SHP77 treated with DMSO at 0.1 percent for 48 hours (cell line): ENCODE measurements at regions not wholly inside any gene's neighbourhood (a gene's known extent, or its start where the extent isn't known, plus 50 kb on each side); places are given as distances from the start of the nearest gene placed in this dataset.
"Not testable (repeated sequence)": the region's sequence is repeated elsewhere in the genome, so short reads cannot be mapped to it uniquely, and the experiment has no call there.

Experiments used
- DNase-seq: peaks from one replicate; lab custom pipeline; 2025; lab: John Stamatoyannopoulos, UW

DNA sequence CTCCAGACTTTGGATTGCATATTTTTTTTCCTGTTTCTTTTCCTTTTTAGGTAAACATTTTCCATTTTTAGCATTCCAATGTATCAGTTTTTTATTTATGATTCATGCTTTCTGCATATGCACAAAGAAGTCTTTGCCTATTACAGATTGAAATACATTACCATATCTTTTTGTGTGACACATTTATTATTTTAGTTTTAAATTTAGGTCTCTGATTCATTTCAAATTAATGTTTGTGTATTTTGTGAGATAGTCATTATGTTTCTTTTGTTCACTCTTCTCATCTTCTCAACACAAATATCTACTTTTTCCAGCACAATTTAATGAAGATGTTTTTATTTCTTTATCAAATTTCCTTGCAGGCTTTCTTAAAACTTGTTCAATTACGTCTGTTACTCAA lies 838.0 kb upstream of the CDH18 start:
- not testable (repeated sequence) for DNase-seq

DNA sequence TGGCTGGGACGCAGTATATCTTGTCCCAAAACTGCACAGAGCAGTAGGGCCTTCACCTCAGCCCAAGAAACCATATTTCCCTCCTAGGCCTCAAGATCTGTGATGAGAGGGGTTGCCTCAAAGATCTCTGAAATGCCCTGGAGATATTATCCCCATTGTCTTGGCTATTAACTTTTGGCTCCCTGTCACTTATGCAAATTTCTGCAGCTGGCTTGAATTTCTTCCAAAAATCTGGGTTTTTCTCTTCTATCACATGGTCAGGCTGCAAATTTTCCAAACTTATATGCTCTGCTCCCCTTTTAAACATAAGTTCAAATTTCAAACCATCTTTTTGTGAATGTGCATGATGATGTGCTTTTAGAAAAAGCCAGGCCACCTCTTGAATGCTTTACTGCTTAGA lies 809.2 kb upstream of the CDH18 start:
- DNase-seq, result not testable (repeated sequence)

GRCh38 chr5:20784755-20785154 lies 796.8 kb upstream of the CDH18 start:
- DNase-seq, result not testable (repeated sequence)

DNA sequence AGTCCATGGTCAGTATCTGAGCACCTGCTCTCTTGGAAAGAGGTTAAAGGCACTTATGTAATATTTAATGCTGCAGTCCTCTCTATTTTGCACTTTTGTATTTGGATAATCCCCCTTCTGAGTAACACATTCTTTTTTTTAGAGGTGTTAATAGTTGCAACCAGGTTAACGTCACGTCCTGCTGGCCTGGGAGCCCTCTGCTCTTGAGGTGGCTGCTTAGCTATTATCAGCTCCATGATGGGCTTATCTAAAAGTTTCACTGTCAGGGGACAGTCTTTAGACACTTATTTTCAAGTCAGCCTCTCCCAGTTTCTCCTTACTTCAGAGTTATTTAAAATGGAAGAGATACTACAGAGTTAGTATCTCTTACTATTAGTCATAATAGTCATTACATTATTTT lies 795.5 kb upstream of the CDH18 start:
- DNase-seq, result not testable (repeated sequence)

DNA sequence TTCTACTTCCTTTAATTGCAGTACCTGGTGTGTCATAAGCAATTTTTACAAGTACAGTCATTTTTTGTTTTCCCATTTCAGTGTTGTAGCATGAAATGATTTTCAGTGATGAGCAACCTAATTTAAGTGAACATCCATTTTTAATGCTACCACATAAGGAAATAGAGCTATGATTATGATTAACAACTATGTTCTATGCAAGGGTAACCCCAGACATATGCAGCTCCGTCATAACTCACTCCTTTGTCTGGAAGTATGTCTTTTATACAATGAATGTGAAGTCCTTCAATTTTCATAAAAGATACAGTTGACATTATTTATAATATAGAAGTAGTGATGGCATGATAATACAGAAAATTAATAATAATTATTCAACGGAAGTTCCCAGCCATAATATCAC lies 783.3 kb upstream of the CDH18 start:
- DNase-seq, result not testable (repeated sequence)

GRCh38 chr5:20765074-20765473 lies 777.1 kb upstream of the CDH18 start:
- not testable (repeated sequence) for DNase-seq

DNA sequence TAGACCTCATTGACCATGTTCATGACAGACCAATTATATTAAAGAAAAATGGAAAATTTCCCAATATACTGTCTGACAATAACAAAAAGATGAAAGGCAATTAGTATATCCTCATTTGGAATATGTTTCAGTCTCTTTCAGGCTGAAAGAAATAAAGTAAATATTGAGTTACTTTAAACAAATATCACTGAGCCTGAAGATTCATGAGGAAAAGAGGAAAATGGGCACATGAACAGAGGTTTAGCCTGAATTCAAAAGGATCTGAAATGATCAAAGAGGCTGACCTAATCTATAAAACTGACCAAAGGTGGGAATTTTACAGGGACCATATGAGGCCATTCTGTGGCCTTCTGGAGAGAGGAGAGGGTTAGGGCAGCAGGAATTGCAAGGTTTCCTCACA lies 771.5 kb upstream of the CDH18 start:
- DNase-seq, result not testable (repeated sequence)

- not testable (repeated sequence) for DNase-seq
These were observed 764.2 kb upstream of the CDH18 start for GRCh38 chr5:20752179-20752578.

DNA sequence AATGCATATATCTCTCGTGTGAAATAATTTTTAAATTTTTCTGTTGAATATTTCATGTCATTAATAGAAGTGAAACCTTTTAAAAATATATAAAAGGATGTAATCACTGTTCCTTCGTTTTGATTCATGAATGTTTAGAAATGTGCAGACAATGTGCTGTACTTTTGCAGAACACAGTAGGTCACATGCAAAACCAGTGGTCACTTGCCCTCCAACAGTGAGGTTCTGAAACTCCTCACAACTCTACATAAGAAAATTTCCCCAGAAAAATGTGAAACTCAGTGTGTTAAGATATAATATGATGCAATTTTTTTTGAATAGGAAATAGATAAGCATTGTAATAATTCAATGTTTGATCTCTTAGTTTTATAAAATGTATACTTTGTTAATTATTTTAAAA lies 747.7 kb upstream of the CDH18 start:
- DNase-seq, result not testable (repeated sequence)

GRCh38 chr5:20732223-20732622 lies 744.2 kb upstream of the CDH18 start:
- DNase-seq, result not testable (repeated sequence)

- not testable (repeated sequence) for DNase-seq
These were observed 733.3 kb upstream of the CDH18 start for GRCh38 chr5:20721286-20721685.

DNA sequence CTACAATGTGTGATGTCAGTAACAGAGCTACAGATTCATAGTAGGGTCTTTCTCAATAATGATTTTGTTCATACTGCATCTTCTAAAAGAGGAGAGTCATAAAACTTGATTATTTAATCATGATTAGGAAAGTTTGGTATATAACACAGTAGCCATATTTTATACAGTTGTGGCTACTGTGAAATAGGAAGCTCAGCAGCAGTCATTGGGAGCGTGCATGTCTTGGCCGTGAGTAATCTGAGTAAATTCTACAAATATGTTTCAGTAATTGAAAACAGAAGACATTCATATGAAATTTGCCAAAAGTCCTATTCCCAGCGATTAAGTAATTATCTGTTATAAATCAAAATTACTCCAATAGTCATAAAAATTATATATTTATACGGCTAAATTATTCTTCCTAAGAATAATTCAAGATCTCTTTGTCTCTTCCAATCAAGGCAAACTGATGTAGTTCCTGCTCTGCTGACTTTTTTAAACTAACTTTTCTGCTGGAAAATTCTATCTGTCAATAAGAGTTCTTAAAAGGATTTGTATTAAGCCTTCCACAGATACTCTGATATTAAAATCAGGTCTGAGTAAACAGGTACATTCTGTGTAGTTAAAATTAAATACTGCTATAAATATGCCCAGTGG lies 723.6 kb upstream of the CDH18 start:
- DNase-seq, result not testable (repeated sequence)

GRCh38 chr5:20707634-20708033 lies 719.6 kb upstream of the CDH18 start:
- DNase-seq, result not testable (repeated sequence)

DNA sequence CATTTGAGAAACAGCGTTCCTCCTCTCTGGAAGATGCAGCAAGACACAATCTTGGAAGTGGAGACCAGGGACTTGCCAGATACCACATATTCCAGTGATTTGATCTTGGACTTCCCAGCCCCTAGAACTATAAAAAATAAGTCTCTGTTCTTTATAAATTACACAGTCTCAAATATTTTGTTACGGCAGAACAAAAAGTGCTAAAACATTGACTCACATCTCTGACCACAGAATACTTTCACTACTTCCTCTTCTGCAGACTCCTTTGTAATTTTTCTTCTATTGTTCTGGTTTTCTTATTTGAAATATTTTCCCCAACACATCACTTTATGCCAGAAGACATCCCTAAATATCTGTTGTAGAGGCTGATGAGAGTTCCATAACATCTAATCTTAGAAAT lies 706.1 kb upstream of the CDH18 start:
- DNase-seq, result no peak

DNA sequence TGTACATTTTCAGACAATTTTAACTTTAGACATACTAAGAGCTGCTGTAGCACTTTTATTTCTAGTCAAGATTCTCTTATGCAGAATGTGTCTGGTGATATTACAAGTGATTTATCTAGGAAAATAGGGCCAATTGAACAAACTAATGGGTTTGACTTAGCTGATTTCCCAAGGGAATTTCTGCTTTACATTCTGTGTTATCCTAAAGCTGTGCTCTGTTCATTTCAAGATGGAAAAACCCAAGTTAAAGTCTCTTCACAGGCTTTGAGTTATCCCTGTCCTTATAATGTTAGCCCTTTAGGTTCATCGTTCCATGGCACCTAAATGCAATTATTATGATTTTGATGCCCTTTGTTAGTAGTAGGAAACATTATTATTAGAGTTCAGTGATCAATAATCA lies 704.9 kb upstream of the CDH18 start:
- DNase-seq, result no peak

DNA sequence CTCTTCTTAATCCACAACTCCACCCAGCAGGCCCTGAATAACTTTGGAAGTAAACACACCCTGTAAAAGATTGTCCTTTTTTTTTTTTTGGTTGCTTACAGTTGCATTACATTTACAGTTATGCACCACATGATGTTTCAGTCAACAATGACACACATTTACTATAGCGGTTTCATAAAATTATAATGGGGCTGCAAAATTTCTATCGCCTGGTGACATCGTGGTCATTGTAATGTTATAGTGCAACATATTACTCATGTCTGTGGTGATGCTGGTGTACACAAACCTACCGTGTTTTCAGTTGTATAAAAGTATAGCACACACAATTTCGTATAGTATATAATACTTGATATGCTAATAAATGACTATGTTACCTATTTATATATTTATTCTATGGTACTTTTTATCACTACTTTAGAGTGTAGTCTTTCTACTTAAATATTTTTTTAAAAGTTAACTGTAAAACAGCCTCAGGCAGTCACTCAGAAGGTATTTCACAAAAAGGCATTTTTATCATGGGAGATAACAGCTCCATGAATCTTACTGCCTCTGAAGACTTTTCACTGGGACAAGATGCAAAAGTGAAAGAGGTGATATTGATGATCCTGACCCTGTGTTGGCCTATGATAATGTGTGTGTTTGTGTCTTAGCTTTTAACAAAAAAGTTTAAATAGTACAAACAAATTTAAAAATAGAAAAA lies 695.4 kb upstream of the CDH18 start:
- DNase-seq, result no peak

GRCh38 chr5:20680718-20681302 lies 692.8 kb upstream of the CDH18 start:
- no peak for DNase-seq

GRCh38 chr5:20678814-20679298 lies 690.9 kb upstream of the CDH18 start:
- DNase-seq, result no peak

GRCh38 chr5:20678386-20678785 lies 690.4 kb upstream of the CDH18 start:
- DNase-seq, result no peak

GRCh38 chr5:20660588-20660987 lies 672.6 kb upstream of the CDH18 start:
- no peak for DNase-seq

GRCh38 chr5:20656262-20656661 lies 668.3 kb upstream of the CDH18 start:
- DNase-seq, result no peak

DNA sequence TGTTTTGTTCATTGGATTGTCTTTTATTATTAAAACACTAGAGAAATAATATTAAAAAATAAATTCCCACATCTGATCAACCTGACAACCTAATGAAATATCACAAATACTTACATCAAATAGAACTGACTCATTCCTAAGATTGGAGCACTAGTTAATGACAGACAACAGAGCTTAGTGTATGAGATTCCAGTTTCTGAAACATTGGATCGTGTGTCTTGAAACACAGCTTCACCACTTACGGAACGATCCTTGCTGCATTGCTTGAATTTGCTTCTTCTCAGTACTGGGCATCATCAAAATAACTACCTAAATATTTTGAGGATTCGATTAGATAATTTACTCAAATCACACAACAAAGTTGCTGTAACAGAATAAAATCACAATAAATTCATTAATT lies 667.2 kb upstream of the CDH18 start:
- DNase-seq, result no peak

DNA sequence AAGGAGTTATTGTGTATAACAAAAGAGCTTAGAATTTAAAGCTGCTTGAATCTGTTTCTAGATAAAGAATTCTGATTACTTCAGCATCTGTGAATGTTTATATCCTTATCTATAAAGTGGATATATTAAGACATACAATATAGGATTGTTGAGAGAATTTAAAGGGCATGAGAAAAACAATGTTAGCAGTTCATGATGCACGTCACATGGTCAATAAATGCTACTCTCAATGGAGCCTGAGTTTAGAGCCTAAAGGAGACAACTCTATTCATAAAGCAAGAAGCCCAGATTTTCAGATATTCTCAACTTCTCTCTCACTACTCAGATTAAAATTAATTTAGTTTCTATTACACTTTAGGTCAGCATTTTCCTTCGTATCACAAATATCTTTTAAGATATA lies 666.7 kb upstream of the CDH18 start:
- DNase-seq, result no peak
